Gastroesophageal sphincter (tissue), 4 donors: ENCODE measurements at regions not wholly inside any gene's neighbourhood (a gene's known extent, or its start where the extent isn't known, plus 50 kb on each side); places are given as distances from the start of the nearest gene placed in this dataset.
"Not testable (repeated sequence)": the region's sequence is repeated elsewhere in the genome, so short reads cannot be mapped to it uniquely, and the experiment has no call there.

Experiments
- ATAC-seq: fragments of 150-250 bp; one replicate; pipeline ENCODE4 v1.9.1; 2016; ENCODE audit warnings: mild to moderate bottlenecking, moderate library complexity
- H3K27ac ChIP-seq, 4 donors: fragments of 200-600 bp; sonication (generic) in 3 of 4; 1 replicate in 3 of 4; 2 replicates in 1 of 4; pipeline ENCODE4 v1.5.1; 2016 to 2019
- H3K27me3 ChIP-seq: fragments of 200-600 bp; sonication (generic); one replicate; pipeline ENCODE4 v1.5.1; 2019
- H3K36me3 ChIP-seq, 2 donors: fragments of 200-600 bp; sonication (generic); one replicate each; pipeline ENCODE4 v1.5.1; 2019; ENCODE audit warnings: control low read depth in 1 of 2
- H3K4me1 ChIP-seq, 3 donors: fragments of 200-600 bp; sonication (generic); 1 replicate in 2 of 3; 2 replicates in 1 of 3; pipeline ENCODE4 v1.5.1; 2016 to 2019; ENCODE audit warnings: control low read depth in 2 of 3
- H3K4me3 ChIP-seq, 2 donors: fragments of 200-600 bp; sonication (generic); one replicate each; pipeline ENCODE4 v1.5.1; 2019; ENCODE audit warnings: mild to moderate bottlenecking in 1 of 2, moderate library complexity in 1 of 2
- H3K9me3 ChIP-seq, 3 donors: fragments of 200-600 bp; sonication (generic); one replicate each; pipeline ENCODE4 v1.5.1; 2017 to 2019; ENCODE audit warnings: control low read depth in 2 of 3
- CTCF ChIP-seq, 4 experiments: fragments of 200-600 bp in 2 of 4; fragments of 450-650 bp in 2 of 4; sonication (generic) in 1 of 4; IDR thresholded peaks; one replicate each; pipeline ENCODE4 v1.5.1; 2017 to 2019; ENCODE audit warnings: antibody characterized with exemption in 4 of 4, mild to moderate bottlenecking in 2 of 4, moderate library complexity in 2 of 4
- EP300 ChIP-seq: sonication (generic); formaldehyde crosslinking; IDR thresholded peaks from one replicate; pipeline ENCODE4 v1.6.1; 2017; ENCODE audit warnings: antibody characterized with exemption, mild to moderate bottlenecking
- POLR2A ChIP-seq, 2 donors: fragments of 450-650 bp; IDR thresholded peaks; one replicate each; pipeline ENCODE4 v1.6.1; 2017; ENCODE audit warnings: antibody characterized with exemption in 2 of 2, mild to moderate bottlenecking in 2 of 2, moderate library complexity in 1 of 2
- POLR2AphosphoS5 ChIP-seq: sonication (generic); formaldehyde crosslinking; IDR thresholded peaks from one replicate; pipeline ENCODE4 v1.6.1; 2017; ENCODE audit warnings: antibody characterized with exemption
- WGBS, 2 donors: methylation state at CpG; one replicate each; pipeline ENCODE4 v1.1.5; 2018; ENCODE audit warnings: low coverage in 1 of 2; 5-methylcytosine and 5-hydroxymethylcytosine counted together

DNA sequence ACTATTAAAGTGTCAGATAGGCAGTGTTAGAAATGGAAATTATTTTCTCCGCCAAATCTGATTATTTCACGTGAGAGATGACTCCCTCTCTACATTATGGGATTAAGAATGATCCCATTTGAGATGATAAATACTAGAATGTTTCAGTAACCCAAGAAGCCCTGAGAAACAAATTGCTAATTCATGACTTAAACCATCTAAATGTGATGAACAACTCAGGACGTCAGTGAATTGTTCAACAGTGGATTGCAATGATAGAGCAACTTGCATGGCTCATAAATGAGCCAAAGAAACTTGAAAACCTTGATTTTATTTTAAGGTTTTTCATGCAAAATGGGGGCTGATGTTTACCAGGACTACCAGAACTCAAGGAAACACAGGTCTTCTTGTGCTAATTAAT, 350.5 kb upstream of the WWC1 start:
- Histone ChIP-seq H3K4me3 (no peak overlapping the region), H3K27ac (no peak overlapping the region), H3K27me3 (no peaks in the 10 kb centered on the region), H3K9me3 (no peaks in the 10 kb centered on the region), H3K4me1 (peaks cover 0 to 16% (median 0%) of the 10 kb centered on the region in 3 donors), H3K36me3 (no peaks in the 10 kb centered on the region)
- TF ChIP-seq EP300 (no peak), POLR2AphosphoS5 (no peak), CTCF (IDR thresholded peaks at IDR 0.05) (no peak), POLR2A (IDR thresholded peaks at IDR 0.05) (no peak)
- 53 to 66% methylated on average over 3 of the region's 3 CpGs for WGBS, 2 donors
- no peak for ATAC-seq

DNA sequence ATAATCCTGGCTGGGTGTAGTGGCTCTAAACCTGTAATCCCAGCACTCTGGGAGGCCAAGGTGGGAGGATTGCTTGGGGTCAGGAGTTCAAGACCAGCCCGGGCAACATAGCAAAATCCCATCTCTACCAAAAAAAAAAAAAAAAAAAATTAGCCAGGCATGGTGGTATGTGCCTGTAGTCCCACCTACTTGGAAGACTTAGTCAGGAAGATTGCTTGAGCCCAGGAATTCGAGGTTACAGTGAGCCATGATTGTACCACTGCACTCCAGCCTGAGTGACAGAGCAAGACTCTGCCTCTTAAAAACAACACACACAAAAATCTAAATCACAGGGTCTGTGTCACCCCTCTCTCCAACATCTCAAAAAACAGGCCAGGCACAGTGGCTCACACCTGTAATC, 349.9 kb upstream of the WWC1 start:
- whole genome bisulfite sequencing, 2 donors, result 60% methylated on average over 1 of the region's 2 CpGs; no CpG with 5 or more reads in 1 of the 2 donors
- peaks cover 0 to 22% (median 0%) of the 10 kb centered on the region in 3 donors for H3K4me1 ChIP-seq
- H3K27me3 ChIP-seq, ATAC-seq, H3K27ac ChIP-seq, H3K4me3 ChIP-seq, H3K9me3 ChIP-seq, H3K36me3 ChIP-seq: not testable (repeated sequence)

- no peaks in the 10 kb centered on the region for H3K9me3 ChIP-seq
- H3K4me1 ChIP-seq, result peaks cover 0 to 35% (median 3%) of the 10 kb centered on the region in 3 donors
- no peak for ATAC-seq
- H3K27ac ChIP-seq, result no peak overlapping the region
- 62 to 100% methylated on average over 1 of the region's 1 CpG for WGBS, 2 donors
- TF ChIP-seq EP300, result no peak
- TF ChIP-seq POLR2AphosphoS5, result no peak
- TF ChIP-seq POLR2A (IDR thresholded peaks at IDR 0.05), result no peak
- no peak for TF ChIP-seq CTCF (IDR thresholded peaks at IDR 0.05)
- no peak overlapping the region for H3K4me3 ChIP-seq
- H3K27me3 ChIP-seq, result no peaks in the 10 kb centered on the region
- no peaks in the 10 kb centered on the region for H3K36me3 ChIP-seq
These were observed 348.1 kb upstream of the WWC1 start for GRCh38 chr5:167943343-167943742.

DNA sequence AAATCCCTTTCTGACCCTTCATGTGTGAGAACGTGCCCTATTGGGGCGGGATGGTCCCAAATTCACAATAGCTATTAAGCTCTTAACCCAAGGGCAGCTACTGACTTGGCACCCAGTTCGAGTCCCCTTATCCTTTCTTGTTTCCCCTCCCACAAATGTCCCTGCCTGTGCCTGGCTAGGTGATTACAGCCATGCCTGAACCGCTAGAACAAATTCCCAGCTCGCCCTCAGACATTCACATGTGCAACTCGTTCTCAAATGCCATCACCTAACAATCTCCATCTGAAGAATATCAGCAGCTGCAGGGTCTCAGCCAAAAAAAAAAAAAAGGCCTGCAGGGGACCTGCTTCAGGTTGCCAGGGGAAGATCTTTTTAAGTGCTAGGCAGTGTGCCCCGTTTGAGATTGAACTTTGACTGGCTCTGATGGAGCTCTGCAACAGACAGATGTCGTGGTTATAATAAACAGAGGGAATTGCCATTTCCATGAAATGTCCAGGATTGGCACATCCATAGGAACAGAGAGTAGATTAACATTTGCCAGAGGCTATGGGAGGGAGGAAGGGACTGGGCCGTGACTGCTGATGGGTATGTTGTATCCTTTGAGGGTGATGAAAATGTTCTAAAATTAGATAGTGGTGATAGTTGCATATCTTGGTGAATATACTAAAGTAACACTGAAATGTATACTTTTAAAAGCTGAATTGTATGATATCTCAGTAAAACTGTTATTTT, 347.2 kb upstream of the WWC1 start:
- Histone ChIP-seq H3K9me3 (no peaks in the 10 kb centered on the region), H3K27me3 (no peaks in the 10 kb centered on the region), H3K27ac (peak overlapping the region in 2 of 4 donors; percentile 73 to 74), H3K36me3 (no peaks in the 10 kb centered on the region), H3K4me3 (no peak overlapping the region), H3K4me1 (peaks cover 0 to 35% (median 3%) of the 10 kb centered on the region in 3 donors)
- 64 to 65% methylated on average over 5 to 7 of the region's 9 CpGs for WGBS, 2 donors
- ATAC-seq, result no peak
- TF ChIP-seq CTCF (IDR thresholded peaks at IDR 0.05) (no peak), POLR2AphosphoS5 (no peak), EP300 (no peak), POLR2A (IDR thresholded peaks at IDR 0.05) (no peak)

- H3K27me3 ChIP-seq, result no peaks in the 10 kb centered on the region
- no peaks in the 10 kb centered on the region for H3K36me3 ChIP-seq
- peak overlapping the region in 3 of 4 donors; percentile 73 to 74 (median 73) for H3K27ac ChIP-seq
- ATAC-seq, result no peak
- 60 to 74% methylated on average over 10 to 11 of the region's 14 CpGs for WGBS, 2 donors
- no peak for TF ChIP-seq POLR2A (IDR thresholded peaks at IDR 0.05)
- peak; percentile 84 for TF ChIP-seq POLR2AphosphoS5
- no peak for TF ChIP-seq CTCF (IDR thresholded peaks at IDR 0.05)
- H3K4me1 ChIP-seq, result peaks cover 0 to 43% (median 3%) of the 10 kb centered on the region in 3 donors
- H3K9me3 ChIP-seq, result no peaks in the 10 kb centered on the region
- no peak overlapping the region for H3K4me3 ChIP-seq
These were observed 345.7 kb upstream of the WWC1 start for GRCh38 chr5:167945542-167946384.
